HG03469 (cell line): ENCODE measurements at regions not wholly inside any gene's neighbourhood (a gene's known extent, or its start where the extent isn't known, plus 50 kb on each side); places are given as distances from the start of the nearest gene placed in this dataset.

Source experiments
- ATAC-seq: cut with Tn5 transposase; IDR thresholded peaks from one replicate; pipeline ENCODE4 v1.9.1; 2021; ENCODE audit warnings: mild to moderate bottlenecking, moderate library complexity, moderate number of reproducible peaks; ENCODE audit not compliant: unreplicated experiment

GRCh38 chr2:576292-576691 is 100.9 kb downstream of the TMEM18 start:
- ATAC-seq = no peak

- ATAC-seq = no peak
Measured at GRCh38 chr2:575727-576236, 101.4 kb downstream of the TMEM18 start.

- ATAC-seq = no peak
Measured at GRCh38 chr2:575030-575726, 102.0 kb downstream of the TMEM18 start.

GRCh38 chr2:573805-574392 is 103.3 kb downstream of the TMEM18 start:
- ATAC-seq = no peak

- ATAC-seq = no peak
Measured at GRCh38 chr2:573025-573424, 104.2 kb downstream of the TMEM18 start.

GRCh38 chr2:569681-570080 is 107.5 kb downstream of the TMEM18 start:
- no peak for ATAC-seq

GRCh38 chr2:568639-569235 is 108.5 kb downstream of the TMEM18 start:
- ATAC-seq = no peak

- ATAC-seq = no peak
Measured at GRCh38 chr2:567865-568638, 109.2 kb downstream of the TMEM18 start.

GRCh38 chr2:567496-567864 is 109.7 kb downstream of the TMEM18 start:
- no peak for ATAC-seq

- no peak for ATAC-seq
Measured at GRCh38 chr2:566379-567313, 110.6 kb downstream of the TMEM18 start.

GRCh38 chr2:564471-565181 is 112.6 kb downstream of the TMEM18 start:
- ATAC-seq = no peak

- no peak for ATAC-seq
Measured at GRCh38 chr2:563512-563911, 113.7 kb downstream of the TMEM18 start.

- ATAC-seq = no peak
Measured at GRCh38 chr2:562391-563364, 114.5 kb downstream of the TMEM18 start.

- ATAC-seq = no peak
Measured at GRCh38 chr2:558879-559278, 118.3 kb downstream of the TMEM18 start.

GRCh38 chr2:558302-558642 is 118.9 kb downstream of the TMEM18 start:
- ATAC-seq = no peak

GRCh38 chr2:557635-558301 is 119.4 kb downstream of the TMEM18 start:
- ATAC-seq = no peak

GRCh38 chr2:556485-556884 is 120.7 kb downstream of the TMEM18 start:
- no peak for ATAC-seq
